ENCODE measurements at regions not wholly inside any gene's neighbourhood (a gene's known extent, or its start where the extent isn't known, plus 50 kb on each side); places are given as distances from the start of the nearest gene placed in this dataset.

- ATAC-seq (ENCODE audit: low FRiP score) (no peak), DNase-seq (ENCODE audit: low spot score) (no peak)
- no peak for TF ChIP-seq CTCF (IDR thresholded peaks at IDR 0.05)
Observed at GRCh38 chr7:125606671-125607070, 677.0 kb upstream of the POT1 start.

- ATAC-seq (ENCODE audit: low FRiP score): no peak
- TF ChIP-seq CTCF (IDR thresholded peaks at IDR 0.05): no peak
- no peak for DNase-seq (ENCODE audit: low spot score)
Observed at GRCh38 chr7:125605241-125605640, 675.6 kb upstream of the POT1 start.

GRCh38 chr7:125602441-125602840 lies 672.8 kb upstream of the POT1 start:
- ATAC-seq (ENCODE audit: low FRiP score) (no peak), DNase-seq (ENCODE audit: low spot score) (no peak)
- no peak for TF ChIP-seq CTCF (IDR thresholded peaks at IDR 0.05)

GRCh38 chr7:125599387-125599786 lies 669.8 kb upstream of the POT1 start:
- DNase-seq (ENCODE audit: low spot score) (no peak), ATAC-seq (ENCODE audit: low FRiP score) (no peak)
- TF ChIP-seq CTCF (IDR thresholded peaks at IDR 0.05): no peak

GRCh38 chr7:125592331-125592730 lies 662.7 kb upstream of the POT1 start:
- DNase-seq (ENCODE audit: low spot score) (no peak), ATAC-seq (ENCODE audit: low FRiP score) (no peak)
- no peak for TF ChIP-seq CTCF (IDR thresholded peaks at IDR 0.05)

- no peak for TF ChIP-seq CTCF (IDR thresholded peaks at IDR 0.05)
- ATAC-seq (ENCODE audit: low FRiP score) (no peak), DNase-seq (ENCODE audit: low spot score) (no peak)
Observed at GRCh38 chr7:125573126-125573525, 643.5 kb upstream of the POT1 start.

GRCh38 chr7:125572414-125572813 lies 642.8 kb upstream of the POT1 start:
- no peak for TF ChIP-seq CTCF (IDR thresholded peaks at IDR 0.05)
- DNase-seq (ENCODE audit: low spot score): no peak
- ATAC-seq (ENCODE audit: low FRiP score): no peak

Measured in omental fat pad (tissue), 3 donors.